SW 1271 (cell line): ENCODE measurements at regions not wholly inside any gene's neighbourhood (a gene's known extent, or its start where the extent isn't known, plus 50 kb on each side); places are given as distances from the start of the nearest gene placed in this dataset.

Experiments
- DNase-seq, 2 experiments: peaks; one replicate each; lab custom pipeline; 2025; lab: John Stamatoyannopoulos, UW

- no peak for DNase-seq
These were observed 132.7 kb downstream of the EDN1 start for GRCh38 chr6:12422848-12423247.

GRCh38 chr6:12423832-12424231, 133.7 kb downstream of the EDN1 start:
- DNase-seq: no peak

- no peak for DNase-seq
These were observed 136.0 kb downstream of the EDN1 start for GRCh38 chr6:12426121-12426520.

DNA sequence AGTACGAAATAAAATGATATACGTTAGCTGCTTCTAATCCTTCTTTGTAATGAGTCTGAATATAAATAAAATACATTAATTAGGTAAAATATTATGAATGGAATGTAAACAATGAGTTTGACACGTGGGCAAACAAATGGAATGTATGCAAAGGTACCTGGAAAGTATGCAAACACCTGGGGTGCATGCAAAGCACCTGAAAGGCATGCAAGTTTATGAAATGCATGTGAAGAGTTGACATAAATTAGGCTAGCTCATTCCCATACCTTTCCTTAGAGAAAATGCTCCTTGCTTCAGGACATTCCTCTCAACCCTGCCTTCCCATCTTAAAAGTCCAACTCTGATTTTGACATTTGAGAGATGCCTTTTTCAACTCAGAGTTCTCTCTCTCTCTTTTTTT, 140.9 kb downstream of the EDN1 start:
- DNase-seq: no peak

DNA sequence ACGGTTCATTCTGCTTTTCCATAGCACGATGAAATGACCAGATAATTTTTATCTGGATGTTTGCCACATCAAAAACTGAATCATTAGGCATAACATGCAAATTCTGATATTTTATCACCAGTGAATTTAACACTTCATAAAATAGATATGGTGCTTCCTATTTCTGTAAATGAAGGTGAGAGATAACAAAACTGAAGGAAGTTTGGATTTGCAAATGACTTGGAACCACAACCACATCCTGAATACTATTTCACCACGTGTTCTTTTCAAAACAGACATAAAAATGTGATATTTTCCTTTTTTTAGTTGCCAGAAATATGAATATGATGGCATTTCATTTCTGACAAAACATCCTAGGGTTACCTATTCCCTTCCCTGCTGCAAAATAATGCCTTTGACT, 146.1 kb downstream of the EDN1 start:
- no peak for DNase-seq

DNA sequence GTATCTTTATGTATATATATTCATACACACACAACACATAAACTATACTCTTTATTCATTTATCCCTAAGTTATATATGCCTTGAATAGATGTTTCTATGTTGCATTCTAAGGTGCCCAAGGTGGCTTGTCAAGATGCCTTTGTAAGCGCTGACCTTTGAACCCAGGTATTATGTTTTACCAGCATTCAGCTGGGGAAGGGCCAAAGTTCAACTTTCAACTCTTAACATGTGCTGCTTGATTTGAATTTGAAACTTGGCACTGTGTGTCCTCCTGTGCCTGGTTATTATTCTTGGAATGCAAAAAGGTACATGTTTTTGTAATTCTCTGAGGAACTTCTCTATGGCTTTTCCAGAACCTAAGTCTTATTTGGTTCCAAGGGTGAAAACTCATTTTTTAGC, 146.5 kb downstream of the EDN1 start:
- DNase-seq: no peak

GRCh38 chr6:12439296-12439695, 149.1 kb downstream of the EDN1 start:
- no peak for DNase-seq

DNA sequence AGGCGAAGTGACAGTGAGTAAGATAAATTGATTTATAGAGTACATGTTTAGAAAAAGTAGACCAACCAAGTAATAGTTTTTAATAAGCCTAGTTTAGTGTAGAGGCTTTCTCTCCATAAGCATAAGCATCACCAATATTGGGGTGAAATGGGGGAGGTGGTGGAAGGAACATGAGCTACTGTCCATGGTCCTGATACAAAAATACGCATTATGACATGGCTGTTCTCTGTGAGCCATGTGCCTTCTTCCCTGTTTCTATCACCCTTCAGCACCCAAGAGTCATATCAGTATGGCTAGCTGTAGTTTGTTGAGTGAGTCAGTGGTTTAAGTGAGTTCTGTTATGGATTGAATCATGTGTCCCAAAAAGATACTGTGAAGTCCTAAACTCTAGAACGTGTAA, 150.8 kb downstream of the EDN1 start:
- no peak for DNase-seq

- DNase-seq: no peak
These were observed 152.3 kb downstream of the EDN1 start for GRCh38 chr6:12442455-12442854.

DNA sequence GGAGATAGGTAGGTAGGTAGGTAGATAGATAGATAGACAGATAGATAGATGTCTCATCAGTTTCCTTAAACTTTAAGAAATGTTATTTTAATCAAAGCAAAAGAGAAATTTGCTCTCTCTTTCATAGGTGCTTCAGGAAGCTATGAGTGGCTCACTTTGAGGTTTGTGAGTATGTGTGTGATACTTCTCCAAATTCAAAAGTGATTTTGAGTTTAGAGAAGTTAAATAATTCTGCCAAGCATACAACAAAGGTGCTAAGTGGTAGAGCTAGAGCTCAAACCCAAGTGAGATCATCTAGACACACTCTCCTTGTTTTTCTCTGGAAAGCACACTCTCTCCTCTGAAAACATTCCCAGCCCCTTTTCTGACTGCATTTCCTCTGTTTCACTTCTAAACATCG, 156.2 kb downstream of the EDN1 start:
- DNase-seq: no peak

GRCh38 chr6:12449447-12449846, 159.3 kb downstream of the EDN1 start:
- no peak for DNase-seq

- DNase-seq: no peak
These were observed 160.3 kb downstream of the EDN1 start for GRCh38 chr6:12450467-12450866.

- DNase-seq: no peak
These were observed 166.2 kb downstream of the EDN1 start for GRCh38 chr6:12456343-12456742.

- DNase-seq: no peak
These were observed 166.9 kb downstream of the EDN1 start for GRCh38 chr6:12457094-12457493.

DNA sequence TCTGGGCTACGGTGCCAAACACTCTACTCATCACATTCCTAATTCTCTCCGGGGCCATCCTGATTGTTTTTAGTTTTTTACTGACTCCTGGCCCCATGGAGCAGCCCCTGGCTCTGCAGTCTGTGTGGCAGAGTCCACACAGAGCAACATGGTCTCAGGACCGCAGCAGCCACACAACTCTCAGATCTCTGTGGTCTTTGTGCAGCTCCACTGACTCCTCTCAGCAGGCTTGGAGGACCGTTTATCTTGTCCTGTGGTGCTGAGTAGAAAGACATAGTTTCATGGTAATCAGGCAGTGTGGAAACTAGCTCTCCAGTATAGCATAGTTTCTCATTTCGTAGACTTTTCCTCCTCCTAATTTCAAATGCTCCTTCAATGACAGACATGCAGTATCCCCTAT, 168.4 kb downstream of the EDN1 start:
- DNase-seq: no peak

DNA sequence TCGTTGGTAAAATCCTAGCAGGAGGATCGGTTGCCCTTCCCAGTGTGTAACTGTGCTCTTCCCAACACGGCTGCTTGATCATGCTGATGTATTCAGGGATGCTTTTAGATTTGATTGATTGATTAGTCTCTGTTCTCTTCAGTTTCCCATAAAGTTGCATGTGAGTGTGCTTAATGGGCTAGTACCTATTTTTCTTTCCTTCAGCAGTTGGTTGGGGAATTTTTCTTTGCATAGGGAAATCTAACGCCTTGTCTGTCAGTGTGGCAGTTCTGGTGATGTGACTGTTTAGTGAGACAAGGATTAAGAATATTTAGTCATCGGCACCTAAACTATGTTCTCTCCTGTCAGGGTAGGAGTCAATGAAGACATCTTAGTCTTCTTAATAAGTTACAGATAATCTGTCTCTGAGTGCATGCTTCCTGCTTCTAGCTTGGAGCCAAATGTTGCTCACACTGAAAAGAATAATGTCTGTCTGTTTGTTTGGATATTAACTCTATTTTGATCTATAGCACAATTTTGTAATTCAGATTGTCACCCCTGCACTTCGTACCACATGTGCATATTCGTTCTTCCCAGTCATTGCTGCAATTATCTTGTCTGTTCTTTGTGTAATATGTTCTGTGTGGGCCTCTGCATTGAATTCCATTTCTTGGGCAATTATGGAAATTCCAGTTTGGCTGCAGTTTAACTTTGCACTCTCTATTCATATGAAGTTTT, 169.9 kb downstream of the EDN1 start:
- DNase-seq: no peak

DNA sequence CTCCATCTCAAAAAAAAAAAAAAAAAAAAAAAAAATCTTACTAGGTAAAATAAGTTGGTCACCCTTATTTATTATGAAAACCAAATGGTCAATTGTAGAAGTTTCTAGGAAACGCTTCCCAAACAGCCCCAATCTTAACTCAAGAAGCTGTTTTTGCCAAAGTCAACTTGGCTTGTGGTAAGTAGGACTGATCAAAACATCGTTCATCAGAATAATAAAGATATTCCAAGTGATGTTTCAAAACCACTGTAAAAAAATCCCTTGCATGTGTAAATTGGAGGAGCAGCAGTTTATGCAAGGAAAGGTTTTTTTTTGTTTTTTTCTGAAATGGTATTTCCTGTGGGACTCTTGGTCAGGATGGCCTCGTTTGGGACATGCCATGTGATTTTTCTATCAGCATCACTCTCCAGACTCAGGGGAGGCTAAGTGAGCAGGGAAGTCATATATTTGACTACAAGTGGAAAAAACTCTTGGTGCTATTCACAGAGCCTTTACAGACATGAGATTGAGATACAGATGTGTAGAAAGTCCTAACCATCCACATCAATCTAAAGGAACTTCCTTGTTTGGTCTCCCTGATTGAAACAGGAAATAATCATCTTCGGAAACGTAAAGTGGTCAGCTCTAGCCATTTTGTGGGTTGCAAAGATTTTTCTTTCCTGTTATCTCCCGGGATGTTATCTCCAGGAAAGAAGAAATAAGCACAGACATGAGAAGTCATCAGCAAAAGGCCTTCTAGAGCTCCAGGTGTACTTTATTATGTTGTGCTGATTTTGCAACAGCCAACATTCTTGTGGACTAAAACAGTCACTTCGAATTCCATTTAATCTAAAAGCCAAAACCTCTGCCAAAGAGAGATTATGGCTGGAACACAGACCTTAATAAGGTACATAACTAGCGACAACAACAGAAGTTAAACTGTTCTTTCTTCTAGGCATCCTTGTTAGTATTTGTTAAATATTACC, 177.8 kb downstream of the EDN1 start:
- DNase-seq: no peak

DNA sequence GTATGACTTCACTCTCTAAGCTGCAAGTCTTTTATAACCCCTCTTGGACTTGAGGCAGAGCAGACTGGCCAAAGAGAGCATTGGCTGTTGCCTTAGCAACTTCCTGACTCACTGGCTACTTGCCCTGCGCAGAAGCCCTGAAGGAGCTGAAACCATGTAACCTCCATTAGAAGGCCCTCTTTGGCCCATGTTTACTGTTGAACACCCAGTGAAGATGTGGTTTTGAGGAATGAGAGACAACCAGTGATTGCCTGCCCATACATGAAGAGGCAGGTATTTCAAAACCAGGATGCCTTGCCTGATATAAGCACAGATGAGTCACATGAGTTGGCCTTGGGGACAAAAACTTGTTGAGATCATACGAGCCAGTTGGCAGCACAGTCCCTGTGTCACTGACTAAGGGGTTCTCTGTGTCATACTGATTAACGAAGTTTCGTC, 182.5 kb downstream of the EDN1 start:
- no peak for DNase-seq

DNA sequence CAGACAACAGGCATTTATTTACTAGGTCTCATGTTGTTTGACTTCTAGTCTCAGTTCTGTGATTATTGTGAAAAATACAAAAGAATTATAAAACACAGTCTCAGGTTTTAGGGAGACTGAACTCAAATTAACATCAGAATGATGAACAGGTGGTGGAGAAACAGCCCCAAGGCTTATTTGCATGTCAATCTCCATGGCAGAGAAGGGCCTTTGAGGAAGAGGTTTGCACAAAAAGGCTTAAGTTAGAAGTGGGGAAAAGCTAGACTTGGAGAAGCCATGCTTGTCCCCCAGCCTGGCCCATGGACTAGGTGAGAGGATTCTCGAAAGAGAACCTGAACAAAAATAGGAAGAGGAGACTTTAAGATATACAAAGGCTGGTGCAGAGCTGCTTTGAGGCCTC, 183.3 kb downstream of the EDN1 start:
- DNase-seq: no peak

DNA sequence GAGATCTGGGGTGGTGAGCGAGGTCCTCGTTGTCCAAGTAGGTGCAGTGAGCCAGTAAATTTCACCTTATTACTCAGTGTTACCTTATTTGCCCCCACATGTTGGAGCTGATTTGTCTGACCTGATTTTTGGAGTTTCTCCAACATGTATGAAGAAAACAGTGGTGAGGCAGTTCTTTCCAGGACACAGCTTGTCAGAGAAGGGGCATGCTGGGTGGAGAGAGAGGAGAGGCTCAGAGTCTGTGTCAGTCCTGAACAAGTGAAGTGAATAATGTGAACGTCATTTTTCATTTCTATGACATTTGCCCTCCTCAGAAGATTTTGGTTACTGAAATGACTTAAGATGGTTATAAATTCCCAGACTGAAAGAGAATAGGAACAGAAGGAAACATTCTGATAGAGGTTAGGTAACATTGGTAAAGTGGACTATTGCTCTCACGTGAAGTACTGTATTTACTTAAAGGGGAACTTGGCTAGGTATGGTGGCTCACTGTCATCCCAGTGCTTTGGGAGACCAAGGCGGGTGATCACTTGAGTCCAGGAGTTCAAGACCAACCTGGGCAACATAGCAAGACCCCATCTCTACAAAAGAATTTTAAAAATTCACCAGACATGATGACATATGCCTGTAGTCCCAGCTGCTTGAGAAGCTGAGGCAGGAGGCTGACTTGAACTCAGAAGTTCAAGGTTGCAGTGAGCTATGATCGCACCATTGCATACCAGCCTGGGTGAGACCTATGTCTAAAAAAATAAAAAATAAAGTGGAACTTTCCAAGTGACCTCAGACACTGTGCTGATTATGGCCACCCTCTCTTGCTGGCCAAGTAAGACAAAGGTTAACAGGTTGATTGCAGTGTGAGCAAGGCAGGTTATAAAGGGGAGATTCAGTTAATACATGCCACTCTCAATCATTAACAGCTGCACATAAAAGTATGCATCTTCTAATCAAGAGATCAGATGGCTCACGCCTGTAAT, 184.3 kb downstream of the EDN1 start:
- no peak for DNase-seq

- no peak for DNase-seq
These were observed 186.3 kb downstream of the EDN1 start for GRCh38 chr6:12476484-12476883.

DNA sequence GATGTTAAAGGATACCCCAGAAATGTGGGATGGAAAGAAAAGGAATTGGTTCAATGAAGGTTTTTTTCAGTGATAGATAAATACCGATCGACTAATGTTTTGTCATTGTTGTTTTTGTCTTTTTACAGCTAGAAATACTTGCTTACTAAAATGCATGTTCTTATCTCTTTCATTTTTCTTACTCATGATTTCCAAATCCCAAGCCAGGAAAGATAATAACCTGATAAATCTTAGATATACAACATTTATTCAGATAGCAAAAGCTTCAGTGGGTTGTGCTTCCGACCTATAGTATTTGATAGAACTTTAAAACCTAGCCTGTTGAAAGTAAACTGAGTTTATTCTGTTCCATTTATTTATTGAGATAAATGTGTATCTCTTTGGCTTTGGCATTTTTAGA, 187.5 kb downstream of the EDN1 start:
- no peak for DNase-seq
